ENCODE measurements at regions not wholly inside any gene's neighbourhood (a gene's known extent, or its start where the extent isn't known, plus 50 kb on each side); places are given as distances from the start of the nearest gene placed in this dataset.

DNA sequence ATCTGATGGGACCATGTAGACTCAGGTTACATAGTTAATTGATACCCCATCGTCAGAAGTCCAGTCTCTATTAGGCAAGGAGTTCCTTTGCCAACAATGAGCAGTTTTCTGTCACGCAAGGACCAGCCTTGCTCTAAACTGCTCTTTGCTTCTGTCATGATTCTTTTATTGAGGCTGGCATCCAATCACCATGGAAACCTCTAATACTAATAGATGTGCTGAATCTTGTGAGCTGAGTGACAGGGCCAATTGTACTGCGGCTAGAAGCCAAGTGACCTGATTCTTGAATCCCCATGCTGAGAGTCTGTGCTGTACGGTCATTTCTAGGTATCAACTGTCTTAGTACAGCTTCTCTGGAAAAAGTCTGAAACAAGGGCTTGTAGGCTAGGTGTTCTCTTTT is 395.6 kb downstream of the RND3 start:
- no peak for DNase-seq (ENCODE audit: extremely low read depth, insufficient read length)
- TF ChIP-seq, protein P1, sequence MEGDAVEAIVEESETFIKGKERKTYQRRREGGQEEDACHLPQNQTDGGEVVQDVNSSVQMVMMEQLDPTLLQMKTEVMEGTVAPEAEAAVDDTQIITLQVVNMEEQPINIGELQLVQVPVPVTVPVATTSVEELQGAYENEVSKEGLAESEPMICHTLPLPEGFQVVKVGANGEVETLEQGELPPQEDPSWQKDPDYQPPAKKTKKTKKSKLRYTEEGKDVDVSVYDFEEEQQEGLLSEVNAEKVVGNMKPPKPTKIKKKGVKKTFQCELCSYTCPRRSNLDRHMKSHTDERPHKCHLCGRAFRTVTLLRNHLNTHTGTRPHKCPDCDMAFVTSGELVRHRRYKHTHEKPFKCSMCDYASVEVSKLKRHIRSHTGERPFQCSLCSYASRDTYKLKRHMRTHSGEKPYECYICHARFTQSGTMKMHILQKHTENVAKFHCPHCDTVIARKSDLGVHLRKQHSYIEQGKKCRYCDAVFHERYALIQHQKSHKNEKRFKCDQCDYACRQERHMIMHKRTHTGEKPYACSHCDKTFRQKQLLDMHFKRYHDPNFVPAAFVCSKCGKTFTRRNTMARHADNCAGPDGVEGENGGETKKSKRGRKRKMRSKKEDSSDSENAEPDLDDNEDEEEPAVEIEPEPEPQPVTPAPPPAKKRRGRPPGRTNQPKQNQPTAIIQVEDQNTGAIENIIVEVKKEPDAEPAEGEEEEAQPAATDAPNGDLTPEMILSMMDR (IDR thresholded peaks at IDR 0.05; ENCODE audit: insufficient read depth, low read length, poor library complexity, severe bottlenecking): no peak
- Histone ChIP-seq H3K4me3 (replicated peaks; ENCODE audit: low read depth, low read length) (no peak overlapping the region), H3K36me3 (ENCODE audit: control insufficient read depth, insufficient read depth, low read length) (no peaks in the 10 kb centered on the region), H3K27me3 (replicated peaks; ENCODE audit: control insufficient read depth, insufficient read depth, low read length) (no peaks in the 10 kb centered on the region)

DNA sequence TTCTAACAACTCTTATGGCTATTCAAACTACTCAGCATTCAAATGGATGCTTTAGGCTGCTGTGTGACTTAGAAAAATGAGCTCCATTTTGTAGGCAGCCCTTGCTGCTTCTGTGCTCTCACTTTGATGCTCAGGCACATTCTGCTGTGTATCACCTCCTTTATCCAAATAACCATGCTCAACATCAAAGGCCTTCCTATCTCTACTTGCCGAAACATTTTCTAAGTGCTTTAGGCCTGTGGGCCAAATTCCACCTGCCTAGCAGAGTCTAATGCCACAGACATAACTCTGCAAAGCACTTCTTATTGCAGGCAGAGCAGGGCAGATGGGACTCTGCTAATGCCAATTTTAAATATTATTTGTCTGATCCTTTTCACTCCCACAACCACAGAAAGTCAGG is 397.4 kb downstream of the RND3 start:
- Histone ChIP-seq H3K4me3 (replicated peaks; ENCODE audit: low read depth, low read length) (no peak overlapping the region), H3K27me3 (replicated peaks; ENCODE audit: control insufficient read depth, insufficient read depth, low read length) (no peaks in the 10 kb centered on the region), H3K36me3 (ENCODE audit: control insufficient read depth, insufficient read depth, low read length) (no peaks in the 10 kb centered on the region)
- TF ChIP-seq, protein P1 (IDR thresholded peaks at IDR 0.05; ENCODE audit: insufficient read depth, low read length, poor library complexity, severe bottlenecking): no peak
- no peak for DNase-seq (ENCODE audit: extremely low read depth, insufficient read length)

- no peaks in the 10 kb centered on the region for H3K36me3 ChIP-seq (ENCODE audit: control insufficient read depth, insufficient read depth, low read length)
- no peaks in the 10 kb centered on the region for H3K27me3 ChIP-seq (replicated peaks; ENCODE audit: control insufficient read depth, insufficient read depth, low read length)
- H3K4me3 ChIP-seq (replicated peaks; ENCODE audit: low read depth, low read length): no peak overlapping the region
- TF ChIP-seq, protein P1 (IDR thresholded peaks at IDR 0.05; ENCODE audit: insufficient read depth, low read length, poor library complexity, severe bottlenecking): no peak
- no peak for DNase-seq (ENCODE audit: extremely low read depth, insufficient read length)
Measured at GRCh38 chr2:150088538-150088937, 398.9 kb downstream of the RND3 start.

DNA sequence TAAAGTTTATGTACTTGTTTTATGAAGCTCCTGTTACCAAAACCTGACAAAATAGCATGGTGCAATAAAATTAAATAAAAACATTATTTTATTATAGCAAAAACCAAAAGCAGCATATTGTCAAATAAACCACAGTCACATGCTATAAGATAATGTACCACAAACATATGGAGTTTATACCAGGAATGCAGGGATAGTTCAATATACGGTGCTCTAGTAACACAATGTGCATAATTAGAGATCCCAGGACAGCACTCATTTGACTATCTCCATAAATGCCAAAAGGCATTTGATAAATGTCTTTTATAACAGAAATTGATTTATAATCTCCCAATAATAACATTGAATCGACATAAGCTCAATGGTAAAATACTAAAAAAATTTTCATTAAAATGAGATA is 402.0 kb downstream of the RND3 start:
- TF ChIP-seq, protein P1 (IDR thresholded peaks at IDR 0.05; ENCODE audit: insufficient read depth, low read length, poor library complexity, severe bottlenecking): no peak
- H3K27me3 ChIP-seq (replicated peaks; ENCODE audit: control insufficient read depth, insufficient read depth, low read length): no peaks in the 10 kb centered on the region
- H3K36me3 ChIP-seq (ENCODE audit: control insufficient read depth, insufficient read depth, low read length): no peaks in the 10 kb centered on the region
- no peak for DNase-seq (ENCODE audit: extremely low read depth, insufficient read length)
- H3K4me3 ChIP-seq (replicated peaks; ENCODE audit: low read depth, low read length): no peak overlapping the region

GRCh38 chr2:150081775-150082481 is 405.5 kb downstream of the RND3 start:
- no peak for DNase-seq (ENCODE audit: extremely low read depth, insufficient read length)
- TF ChIP-seq, protein P1 (IDR thresholded peaks at IDR 0.05; ENCODE audit: insufficient read depth, low read length, poor library complexity, severe bottlenecking): no peak
- Histone ChIP-seq H3K4me3 (replicated peaks; ENCODE audit: low read depth, low read length) (no peak overlapping the region), H3K36me3 (ENCODE audit: control insufficient read depth, insufficient read depth, low read length) (no peaks in the 10 kb centered on the region), H3K27me3 (replicated peaks; ENCODE audit: control insufficient read depth, insufficient read depth, low read length) (no peaks in the 10 kb centered on the region)

DNA sequence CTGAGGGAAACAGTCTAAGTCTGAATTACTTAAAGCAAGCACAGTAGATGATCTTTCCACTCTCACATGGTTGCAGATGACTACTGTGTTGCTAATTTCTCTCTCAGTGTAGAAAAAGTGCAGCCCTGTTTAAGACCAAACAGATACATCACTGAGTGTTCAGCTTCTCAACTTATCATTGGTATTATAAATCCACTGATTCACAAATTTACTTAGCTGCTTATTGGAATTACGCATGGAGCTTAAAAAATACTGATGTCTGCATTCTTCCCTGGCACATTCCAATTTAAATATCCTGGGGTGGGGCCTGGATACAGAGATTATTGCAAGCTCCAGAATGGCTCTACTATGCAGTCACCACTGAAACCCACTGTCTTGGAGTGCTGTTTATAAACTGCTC is 411.2 kb downstream of the RND3 start:
- no peak overlapping the region for H3K4me3 ChIP-seq (replicated peaks; ENCODE audit: low read depth, low read length)
- H3K36me3 ChIP-seq (ENCODE audit: control insufficient read depth, insufficient read depth, low read length): no peaks in the 10 kb centered on the region
- DNase-seq (ENCODE audit: extremely low read depth, insufficient read length): no peak
- no peaks in the 10 kb centered on the region for H3K27me3 ChIP-seq (replicated peaks; ENCODE audit: control insufficient read depth, insufficient read depth, low read length)
- TF ChIP-seq, protein P1 (IDR thresholded peaks at IDR 0.05; ENCODE audit: insufficient read depth, low read length, poor library complexity, severe bottlenecking): no peak
